Naive thymus-derived CD4-positive, alpha-beta T cell (primary cell): ENCODE measurements at regions not wholly inside any gene's neighbourhood (a gene's known extent, or its start where the extent isn't known, plus 50 kb on each side); places are given as distances from the start of the nearest gene placed in this dataset.
A peak's percentile ranks its signal among the peaks of the same experiment; 100 is the strongest.
"Not testable (repeated sequence)": the region's sequence is repeated elsewhere in the genome, so short reads cannot be mapped to it uniquely, and the experiment has no call there.

ENCODE experiments used
- ATAC-seq: fragments of 150-1000 bp; cut with Tn5 transposase; 2 replicates; pipeline ENCODE4 v1.10.0; 2021; ENCODE audit warnings: mild to moderate bottlenecking, moderate library complexity
- CTCF ChIA-PET: fragments of 350-600 bp; sonication (Branson Sonifier 250); formaldehyde crosslinking; loops from one replicate; lab custom pipeline; 2021; ENCODE audit warnings: antibody characterized with exemption; lab: Charles Lee
- POLR2A ChIA-PET: fragments of 350-600 bp; sonication (Branson Sonifier 250); formaldehyde crosslinking; loops from one replicate; lab custom pipeline; 2021; ENCODE audit warnings: antibody characterized with exemption, inconsistent platforms; lab: Charles Lee
- DNase-seq, 9 donors: peaks; one replicate each; pipeline versions ENCODE4 v3.0.0 to v3.0.0-alpha.2; 2020 to 2022; ENCODE audit warnings: mixed read lengths in 1 of 9
- H3K27ac ChIP-seq: one replicate; pipeline ENCODE4 v1.7.0; 2013; ENCODE audit warnings: mild to moderate bottlenecking, low read depth, low read length, moderate library complexity
- H3K27me3 ChIP-seq, 2 donors: one replicate each; pipeline ENCODE4 v1.7.0; 2013; ENCODE audit warnings: low read length in 2 of 2, mild to moderate bottlenecking in 2 of 2, moderate library complexity in 2 of 2; ENCODE audit not compliant: control insufficient read depth in 2 of 2, insufficient read depth in 2 of 2
- H3K36me3 ChIP-seq, 3 experiments: 1 replicate in 2 of 3; 2 replicates in 1 of 3; pipeline ENCODE4 v1.7.0; 2013; ENCODE audit warnings: low read length in 3 of 3, mild to moderate bottlenecking in 3 of 3, moderate library complexity in 1 of 3; ENCODE audit not compliant: insufficient read depth in 3 of 3, control insufficient read depth in 2 of 3
- H3K4me1 ChIP-seq, 2 donors: one replicate each; pipeline ENCODE4 v1.7.0; 2013; ENCODE audit warnings: low read length in 2 of 2, mild to moderate bottlenecking in 2 of 2, moderate library complexity in 1 of 2; ENCODE audit not compliant: control insufficient read depth in 2 of 2, insufficient read depth in 2 of 2
- H3K4me3 ChIP-seq: 2 replicates; pipeline ENCODE4 v1.7.0; 2013; ENCODE audit warnings: mild to moderate bottlenecking, low read length
- H3K9me3 ChIP-seq, 3 experiments: 1 replicate in 2 of 3; 2 replicates in 1 of 3; pipeline ENCODE4 v1.7.0; 2013; ENCODE audit warnings: low read length in 3 of 3; ENCODE audit not compliant: control insufficient read depth in 2 of 3
- H3K27ac Mint-ChIP-seq, 9 donors: one replicate each; pipeline ENCODE4 v1.8.0; 2020 to 2022; ENCODE audit warnings: mixed read lengths in 9 of 9, mild to moderate bottlenecking in 8 of 9, moderate library complexity in 5 of 9, inconsistent platforms in 2 of 9
- H3K27me3 Mint-ChIP-seq, 5 donors: one replicate each; pipeline ENCODE4 v1.8.0; 2021 to 2022; ENCODE audit warnings: mixed read lengths in 5 of 5, mild to moderate bottlenecking in 1 of 5
- H3K36me3 Mint-ChIP-seq, 5 donors: one replicate each; pipeline ENCODE4 v1.8.0; 2020 to 2022; ENCODE audit warnings: mixed read lengths in 5 of 5, mild to moderate bottlenecking in 3 of 5, inconsistent platforms in 1 of 5
- H3K4me1 Mint-ChIP-seq, 7 donors: one replicate each; pipeline ENCODE4 v1.8.0; 2020 to 2022; ENCODE audit warnings: mixed read lengths in 7 of 7, mild to moderate bottlenecking in 3 of 7, inconsistent platforms in 1 of 7
- H3K4me3 Mint-ChIP-seq, 10 donors: one replicate each; pipeline ENCODE4 v1.8.0; 2020 to 2022; ENCODE audit warnings: mild to moderate bottlenecking in 10 of 10, mixed read lengths in 10 of 10, moderate library complexity in 6 of 10, inconsistent platforms in 2 of 10
- H3K9me3 Mint-ChIP-seq, 11 donors: one replicate each; pipeline ENCODE4 v1.8.0; 2020 to 2022; ENCODE audit warnings: mixed read lengths in 11 of 11, mild to moderate bottlenecking in 4 of 11, inconsistent platforms in 1 of 11, moderate library complexity in 1 of 11
- intact Hi-C, 2 donors: fragments of 100-400 bp; cut with micrococcal nuclease; formaldehyde crosslinking; loops; one replicate each; pipeline ENCODE4 v1.15.1; 2023

DNA sequence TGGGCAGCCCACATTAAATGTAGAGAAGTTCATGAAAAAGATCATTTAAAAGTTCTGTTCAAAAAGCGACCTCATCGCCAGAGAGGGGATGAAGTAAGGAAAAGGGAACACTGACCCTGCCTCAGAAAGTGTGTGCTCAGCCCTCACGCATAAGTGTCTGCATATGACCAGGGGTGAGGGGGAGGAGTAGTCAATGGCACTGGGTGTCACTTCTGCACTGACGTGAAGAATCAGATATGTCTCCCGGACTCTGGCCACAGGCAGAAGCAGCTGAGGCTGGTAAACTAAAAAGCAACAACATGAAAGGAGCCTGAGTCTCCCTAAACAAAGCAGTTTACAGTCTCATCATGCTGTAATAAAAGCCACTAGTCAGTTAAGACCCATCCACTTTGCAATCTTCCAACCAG is 168.5 kb downstream of the AVL9 start:
- H3K4me1 ChIP-seq, H3K27me3 ChIP-seq, H3K36me3 Mint-ChIP-seq, intact Hi-C loops, H3K9me3 ChIP-seq, DNase-seq, H3K36me3 ChIP-seq, H3K4me3 Mint-ChIP-seq, H3K4me3 ChIP-seq, CTCF ChIA-PET, H3K4me1 Mint-ChIP-seq, POLR2A ChIA-PET, H3K9me3 Mint-ChIP-seq, ATAC-seq, H3K27ac ChIP-seq, H3K27ac Mint-ChIP-seq: not testable (repeated sequence)
- H3K27me3 Mint-ChIP-seq = peaks cover 0 to 30% (median 26%) of the 10 kb centered on the region in 5 donors

DNA sequence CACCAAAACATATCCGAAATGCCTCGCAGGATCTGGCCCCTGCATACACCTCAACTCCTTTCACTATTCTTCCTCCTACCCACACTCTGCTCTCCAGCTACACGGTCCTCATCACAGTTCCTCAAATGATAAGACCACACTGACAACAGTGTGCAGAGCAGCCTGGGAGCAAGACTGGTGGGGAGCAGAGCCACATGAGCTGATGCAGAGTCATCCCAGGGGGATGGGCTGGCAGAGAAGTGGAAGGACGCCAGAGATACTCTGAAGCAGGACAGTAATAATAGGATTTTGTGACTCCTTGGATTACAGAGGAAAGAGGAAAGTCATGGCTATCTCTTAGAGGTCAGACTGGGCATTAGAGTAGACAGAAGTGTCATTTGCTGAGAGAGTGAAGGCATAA is 167.2 kb downstream of the AVL9 start:
- H3K4me1 ChIP-seq, H3K27me3 ChIP-seq, DNase-seq, POLR2A ChIA-PET, H3K4me3 Mint-ChIP-seq, H3K36me3 ChIP-seq, H3K27ac Mint-ChIP-seq, H3K36me3 Mint-ChIP-seq, H3K9me3 Mint-ChIP-seq, CTCF ChIA-PET, H3K9me3 ChIP-seq, H3K27ac ChIP-seq, H3K4me1 Mint-ChIP-seq, H3K4me3 ChIP-seq, intact Hi-C loops: not testable (repeated sequence)
- peaks cover 0 to 30% (median 21%) of the 10 kb centered on the region in 5 donors for H3K27me3 Mint-ChIP-seq
- ATAC-seq = peak; percentile 46

DNA sequence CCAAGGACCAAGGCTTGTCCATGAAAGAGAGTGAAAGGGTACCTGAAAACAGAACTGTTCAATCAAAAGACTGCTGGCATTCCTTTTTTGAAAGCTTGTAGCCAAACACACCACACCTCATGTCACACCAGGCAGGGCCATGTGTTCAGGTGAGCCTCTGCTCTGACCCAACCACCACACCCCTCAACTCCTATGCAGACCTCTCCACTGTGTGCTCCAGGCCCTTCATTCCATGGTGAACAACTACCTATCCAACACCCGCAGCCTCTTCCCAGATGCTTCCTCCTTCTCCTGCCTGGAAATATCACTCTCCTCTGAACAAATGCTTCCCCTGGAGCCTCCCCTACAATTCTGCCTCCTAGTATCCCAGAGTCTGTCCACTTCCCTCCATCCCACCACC is 166.6 kb downstream of the AVL9 start:
- Histone ChIP-seq H3K4me1 (no peaks in the 10 kb centered on the region), H3K9me3 (no peaks in the 10 kb centered on the region), H3K27ac (no peak overlapping the region), H3K4me3 (no peak overlapping the region), H3K36me3 (no peaks in the 10 kb centered on the region), H3K27me3 (no peaks in the 10 kb centered on the region)
- ChIA-PET POLR2A (no interaction called here), CTCF (no interaction called here)
- no peaks in the 10 kb centered on the region for H3K4me1 Mint-ChIP-seq
- ATAC-seq (no peak), DNase-seq (no peak)
- H3K27ac Mint-ChIP-seq = no peak overlapping the region
- no peaks in the 10 kb centered on the region for H3K9me3 Mint-ChIP-seq
- H3K27me3 Mint-ChIP-seq = peaks cover 0 to 30% (median 21%) of the 10 kb centered on the region in 5 donors
- intact Hi-C loops = no loop called here
- no peak overlapping the region for H3K4me3 Mint-ChIP-seq
- no peaks in the 10 kb centered on the region for H3K36me3 Mint-ChIP-seq

DNA sequence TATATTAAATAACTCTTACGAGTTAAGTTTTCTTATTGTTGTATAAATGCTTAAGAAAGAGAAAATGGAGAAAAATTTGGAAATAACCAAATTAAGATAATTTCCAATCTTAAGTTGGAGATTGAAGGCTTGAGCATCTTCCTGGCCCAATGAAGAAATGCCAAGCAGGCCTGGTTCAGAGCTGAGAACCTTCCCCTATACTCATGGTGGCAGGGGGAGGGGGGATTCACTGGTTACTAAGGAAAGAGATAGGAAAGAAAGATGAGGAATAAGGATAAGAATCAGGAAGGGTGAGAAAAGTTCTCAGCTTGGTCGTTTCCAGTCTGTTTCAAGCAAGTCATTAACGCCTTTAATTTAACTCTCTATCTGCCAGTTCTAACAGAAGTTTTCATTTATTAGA is 166.2 kb downstream of the AVL9 start:
- CTCF ChIA-PET = no interaction called here
- no peak overlapping the region for H3K27ac Mint-ChIP-seq
- no peaks in the 10 kb centered on the region for H3K36me3 Mint-ChIP-seq
- POLR2A ChIA-PET = no interaction called here
- Histone ChIP-seq H3K9me3 (no peaks in the 10 kb centered on the region), H3K36me3 (no peaks in the 10 kb centered on the region), H3K27ac (no peak overlapping the region), H3K27me3 (no peaks in the 10 kb centered on the region), H3K4me3 (no peak overlapping the region), H3K4me1 (no peaks in the 10 kb centered on the region)
- ATAC-seq (no peak), DNase-seq (no peak)
- intact Hi-C loops = no loop called here
- peaks cover 0 to 30% (median 21%) of the 10 kb centered on the region in 5 donors for H3K27me3 Mint-ChIP-seq
- H3K9me3 Mint-ChIP-seq = no peaks in the 10 kb centered on the region
- H3K4me3 Mint-ChIP-seq = no peak overlapping the region
- H3K4me1 Mint-ChIP-seq = no peaks in the 10 kb centered on the region

DNA sequence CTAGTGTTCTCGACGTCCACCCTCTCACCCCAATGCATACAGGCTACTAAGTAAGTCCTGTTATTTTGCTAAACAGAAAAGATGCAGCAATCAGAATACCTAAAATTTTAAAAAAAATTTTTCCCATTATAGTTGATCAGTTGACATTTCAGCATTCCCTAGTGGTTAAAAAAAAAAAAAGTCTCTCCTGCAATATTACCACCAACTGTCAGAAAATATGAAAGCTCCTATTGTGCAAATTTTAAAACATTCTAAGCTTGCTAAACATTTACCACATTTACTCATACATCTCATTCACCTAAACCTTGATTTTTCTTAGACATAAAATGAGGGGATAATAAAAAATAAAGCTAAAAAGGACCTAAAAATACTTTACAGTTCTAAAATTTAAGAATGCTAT is 165.6 kb downstream of the AVL9 start:
- ChIA-PET CTCF (no interaction called here), POLR2A (no interaction called here)
- Mint-ChIP-seq H3K27me3 (peaks cover 0 to 30% (median 20%) of the 10 kb centered on the region in 5 donors), H3K36me3 (no peaks in the 10 kb centered on the region), H3K4me3 (no peak overlapping the region), H3K27ac (no peak overlapping the region), H3K4me1 (no peaks in the 10 kb centered on the region), H3K9me3 (no peaks in the 10 kb centered on the region)
- intact Hi-C loops = no loop called here
- H3K36me3 ChIP-seq = no peaks in the 10 kb centered on the region
- no peaks in the 10 kb centered on the region for H3K27me3 ChIP-seq
- no peak overlapping the region for H3K4me3 ChIP-seq
- H3K9me3 ChIP-seq = no peaks in the 10 kb centered on the region
- H3K4me1 ChIP-seq = no peaks in the 10 kb centered on the region
- no peak overlapping the region for H3K27ac ChIP-seq
- DNase-seq (no peak), ATAC-seq (no peak)

DNA sequence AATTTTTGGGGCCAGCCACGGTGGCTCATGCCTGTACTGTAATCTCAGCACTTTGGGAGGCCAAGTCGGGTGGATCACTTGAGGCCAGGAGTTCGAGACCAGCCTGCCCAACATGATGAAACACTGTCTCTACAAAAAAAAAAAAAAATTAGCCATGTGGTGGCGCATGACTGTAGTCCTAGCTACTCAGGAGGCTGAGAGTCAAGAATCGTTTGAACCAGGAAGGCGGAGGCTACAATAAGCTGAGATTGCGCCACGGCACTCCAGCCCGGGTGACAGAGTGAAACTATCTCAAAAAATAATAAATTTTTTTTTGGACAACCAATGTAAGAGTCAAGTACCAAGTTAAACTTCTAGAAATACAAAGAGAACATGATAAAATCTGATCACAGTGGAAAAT is 164.6 kb downstream of the AVL9 start:
- no peak overlapping the region for H3K27ac Mint-ChIP-seq
- H3K4me1 Mint-ChIP-seq = no peaks in the 10 kb centered on the region
- no peaks in the 10 kb centered on the region for H3K27me3 ChIP-seq
- CTCF ChIA-PET = no interaction called here
- H3K36me3 Mint-ChIP-seq = no peaks in the 10 kb centered on the region
- ATAC-seq (no peak), DNase-seq (no peak)
- peaks cover 0 to 27% (median 15%) of the 10 kb centered on the region in 5 donors for H3K27me3 Mint-ChIP-seq
- no peak overlapping the region for H3K4me3 ChIP-seq
- POLR2A ChIA-PET = no interaction called here
- H3K4me3 Mint-ChIP-seq = no peak overlapping the region
- no peaks in the 10 kb centered on the region for H3K4me1 ChIP-seq
- no peaks in the 10 kb centered on the region for H3K36me3 ChIP-seq
- intact Hi-C loops = no loop called here
- H3K9me3 Mint-ChIP-seq = no peaks in the 10 kb centered on the region
- H3K27ac ChIP-seq = no peak overlapping the region
- no peaks in the 10 kb centered on the region for H3K9me3 ChIP-seq

DNA sequence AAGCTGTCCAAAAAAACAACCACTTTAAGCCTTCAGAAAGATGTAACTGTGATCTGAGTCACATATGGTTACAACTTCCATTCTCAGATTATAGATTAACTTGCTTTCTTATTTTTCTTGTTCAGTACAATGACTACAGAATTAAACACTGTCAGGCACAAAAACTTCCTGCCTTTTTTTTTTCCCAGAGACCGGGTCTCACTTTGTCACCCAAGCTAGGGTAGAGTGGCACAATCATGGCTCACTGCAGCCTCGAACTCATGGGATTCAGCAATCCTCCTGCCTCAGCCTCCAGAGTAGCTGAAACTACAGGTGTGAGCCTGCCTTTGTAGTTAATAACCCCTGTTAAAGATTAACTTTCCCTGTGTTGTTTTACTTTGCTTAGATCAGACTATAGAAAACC is 163.2 kb downstream of the AVL9 start:
- Histone ChIP-seq H3K36me3 (no peaks in the 10 kb centered on the region), H3K4me1 (no peaks in the 10 kb centered on the region), H3K9me3 (no peaks in the 10 kb centered on the region), H3K4me3 (no peak overlapping the region), H3K27ac (no peak overlapping the region), H3K27me3 (no peaks in the 10 kb centered on the region)
- intact Hi-C loops = no loop called here
- Mint-ChIP-seq H3K4me3 (no peak overlapping the region), H3K27ac (no peak overlapping the region), H3K27me3 (peaks cover 0 to 28% (median 4%) of the 10 kb centered on the region in 5 donors), H3K4me1 (no peaks in the 10 kb centered on the region), H3K36me3 (no peaks in the 10 kb centered on the region), H3K9me3 (no peaks in the 10 kb centered on the region)
- ATAC-seq = no peak
- no peak for DNase-seq
- ChIA-PET CTCF (interaction anchor here (0.7 kb wide), 1 partner anchor 127 kb away, joined by 4 read pairs; no protein-coding TSS in a partner anchor), POLR2A (no interaction called here)
